ENCODE measurements at regions not wholly inside any gene's neighbourhood (a gene's known extent, or its start where the extent isn't known, plus 50 kb on each side); places are given as distances from the start of the nearest gene placed in this dataset.

- TF ChIP-seq, protein P1, sequence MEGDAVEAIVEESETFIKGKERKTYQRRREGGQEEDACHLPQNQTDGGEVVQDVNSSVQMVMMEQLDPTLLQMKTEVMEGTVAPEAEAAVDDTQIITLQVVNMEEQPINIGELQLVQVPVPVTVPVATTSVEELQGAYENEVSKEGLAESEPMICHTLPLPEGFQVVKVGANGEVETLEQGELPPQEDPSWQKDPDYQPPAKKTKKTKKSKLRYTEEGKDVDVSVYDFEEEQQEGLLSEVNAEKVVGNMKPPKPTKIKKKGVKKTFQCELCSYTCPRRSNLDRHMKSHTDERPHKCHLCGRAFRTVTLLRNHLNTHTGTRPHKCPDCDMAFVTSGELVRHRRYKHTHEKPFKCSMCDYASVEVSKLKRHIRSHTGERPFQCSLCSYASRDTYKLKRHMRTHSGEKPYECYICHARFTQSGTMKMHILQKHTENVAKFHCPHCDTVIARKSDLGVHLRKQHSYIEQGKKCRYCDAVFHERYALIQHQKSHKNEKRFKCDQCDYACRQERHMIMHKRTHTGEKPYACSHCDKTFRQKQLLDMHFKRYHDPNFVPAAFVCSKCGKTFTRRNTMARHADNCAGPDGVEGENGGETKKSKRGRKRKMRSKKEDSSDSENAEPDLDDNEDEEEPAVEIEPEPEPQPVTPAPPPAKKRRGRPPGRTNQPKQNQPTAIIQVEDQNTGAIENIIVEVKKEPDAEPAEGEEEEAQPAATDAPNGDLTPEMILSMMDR (IDR thresholded peaks at IDR 0.05), result no peak
- TF ChIP-seq POLR2A (IDR thresholded peaks at IDR 0.05), result no peak
Observed at GRCh38 chr12:112559784-112560183, 141.0 kb downstream of the PTPN11 start.
